Fibroblast of lung (primary cell): ENCODE measurements at regions not wholly inside any gene's neighbourhood (a gene's known extent, or its start where the extent isn't known, plus 50 kb on each side); places are given as distances from the start of the nearest gene placed in this dataset.

ENCODE experiments used
- CTCF ChIP-seq, 2 donors: IDR thresholded peaks in 1 of 2; conservative IDR thresholded peaks in 1 of 2; 1 replicate in 1 of 2; 2 replicates in 1 of 2; pipeline ENCODE4 v1.5.1; 2011 to 2012; ENCODE audit warnings: low read length in 2 of 2, control low read depth in 1 of 2, inconsistent platforms in 1 of 2, low read depth in 1 of 2, mild to moderate bottlenecking in 1 of 2
- EZH2 ChIP-seq: IDR thresholded peaks from 2 replicates; pipeline ENCODE4 v1.5.1; 2012; ENCODE audit warnings: low read length, control low read depth, mild to moderate bottlenecking; ENCODE audit errors: missing control alignments

- TF ChIP-seq EZH2: no peak
- no peak for TF ChIP-seq CTCF (conservative IDR thresholded peaks at IDR 0.05 in 1 of 2, IDR thresholded peaks at IDR 0.05 in 1 of 2; ENCODE audit: low read depth in 1 of 2, low read length in 2 of 2)
These were observed 66.7 kb upstream of the ADGRL1 start for GRCh38 chr19:14272623-14273022.
